ENCODE measurements at regions not wholly inside any gene's neighbourhood (a gene's known extent, or its start where the extent isn't known, plus 50 kb on each side); places are given as distances from the start of the nearest gene placed in this dataset.

GRCh38 chr4:130416228-130416627 lies 1320.3 kb downstream of the C4orf33 start:
- FAIRE-seq = no peak
- no peak overlapping the region for H2AFZ ChIP-seq (ENCODE audit: control insufficient read depth, low read length)
- H4K20me1 ChIP-seq (ENCODE audit: control insufficient read depth, extremely low read depth, insufficient read depth, low read length) = no peaks in the 10 kb centered on the region
- TF ChIP-seq EZH2 (IDR thresholded peaks at IDR 0.05; ENCODE audit: low read length) (no peak), CTCF (optimal IDR thresholded peaks at IDR 0.05 in 1 of 3, IDR thresholded peaks at IDR 0.05 in 1 of 3, conservative IDR thresholded peaks at IDR 0.05 in 1 of 3; ENCODE audit: extremely low read depth in 1 of 3, insufficient read depth in 2 of 3, low read length in 3 of 3) (no peak)
- H3K4me1 ChIP-seq (ENCODE audit: control insufficient read depth, extremely low read depth, insufficient read depth, low read length) = no peaks in the 10 kb centered on the region
- no peaks in the 10 kb centered on the region for H3K79me2 ChIP-seq (ENCODE audit: control insufficient read depth, insufficient read depth, low read length)
- no peaks in the 10 kb centered on the region for H3K27me3 ChIP-seq (ENCODE audit: control insufficient read depth, extremely low read depth, insufficient read depth, low read length)
- no peaks in the 10 kb centered on the region for H3K9me1 ChIP-seq (ENCODE audit: control insufficient read depth, extremely low read depth, insufficient read depth, low read length)
- DNase-seq (ENCODE audit: low read depth, low spot score) = no peak
- no peaks in the 10 kb centered on the region for H3K9me3 ChIP-seq (ENCODE audit: control insufficient read depth, low read depth, low read length)
- dilution Hi-C loops (cut with MboI; ENCODE audit: extremely low pct_ligation_motif_present, low sequenced_read_pairs) = no loop called here
- no peak overlapping the region for H3K27ac ChIP-seq (ENCODE audit: control insufficient read depth, insufficient read depth, low read length)
- no peak overlapping the region for H3K4me3 ChIP-seq (ENCODE audit: control insufficient read depth in 2 of 3, extremely low read depth in 1 of 3, insufficient read depth in 2 of 3, low read depth in 1 of 3, low read length in 3 of 3)
- H3K9ac ChIP-seq (ENCODE audit: control insufficient read depth, extremely low read depth, insufficient read depth, low read length) = no peak overlapping the region
- no peak overlapping the region for H3K4me2 ChIP-seq (ENCODE audit: control insufficient read depth, extremely low read depth, insufficient read depth, low read depth, low read length)
- no peaks in the 10 kb centered on the region for H3K36me3 ChIP-seq (ENCODE audit: control insufficient read depth in 2 of 2, extremely low read depth in 1 of 2, insufficient read depth in 2 of 2, low read length in 2 of 2)

- no peaks in the 10 kb centered on the region for H3K27me3 ChIP-seq (ENCODE audit: control insufficient read depth, extremely low read depth, insufficient read depth, low read length)
- no peak overlapping the region for H3K9ac ChIP-seq (ENCODE audit: control insufficient read depth, extremely low read depth, insufficient read depth, low read length)
- FAIRE-seq (no peak), DNase-seq (ENCODE audit: low read depth, low spot score) (no peak)
- no peaks in the 10 kb centered on the region for H3K9me3 ChIP-seq (ENCODE audit: control insufficient read depth, low read depth, low read length)
- no peaks in the 10 kb centered on the region for H4K20me1 ChIP-seq (ENCODE audit: control insufficient read depth, extremely low read depth, insufficient read depth, low read length)
- no peaks in the 10 kb centered on the region for H3K4me1 ChIP-seq (ENCODE audit: control insufficient read depth, extremely low read depth, insufficient read depth, low read length)
- TF ChIP-seq EZH2 (IDR thresholded peaks at IDR 0.05; ENCODE audit: low read length) = no peak
- no peaks in the 10 kb centered on the region for H3K36me3 ChIP-seq (ENCODE audit: control insufficient read depth in 2 of 2, extremely low read depth in 1 of 2, insufficient read depth in 2 of 2, low read length in 2 of 2)
- no peak overlapping the region for H3K4me2 ChIP-seq (ENCODE audit: control insufficient read depth, extremely low read depth, insufficient read depth, low read depth, low read length)
- dilution Hi-C loops (cut with MboI; ENCODE audit: extremely low pct_ligation_motif_present, low sequenced_read_pairs) = no loop called here
- H3K27ac ChIP-seq (ENCODE audit: control insufficient read depth, insufficient read depth, low read length) = no peak overlapping the region
- H3K4me3 ChIP-seq (ENCODE audit: control insufficient read depth in 2 of 3, extremely low read depth in 1 of 3, insufficient read depth in 2 of 3, low read depth in 1 of 3, low read length in 3 of 3) = no peak overlapping the region
- no peak overlapping the region for H2AFZ ChIP-seq (ENCODE audit: control insufficient read depth, low read length)
- no peaks in the 10 kb centered on the region for H3K9me1 ChIP-seq (ENCODE audit: control insufficient read depth, extremely low read depth, insufficient read depth, low read length)
- H3K79me2 ChIP-seq (ENCODE audit: control insufficient read depth, insufficient read depth, low read length) = no peaks in the 10 kb centered on the region
Observed at GRCh38 chr4:130419211-130419975, 1323.4 kb downstream of the C4orf33 start.

GRCh38 chr4:130422261-130422660 lies 1326.3 kb downstream of the C4orf33 start:
- Histone ChIP-seq H3K36me3 (ENCODE audit: control insufficient read depth in 2 of 2, extremely low read depth in 1 of 2, insufficient read depth in 2 of 2, low read length in 2 of 2) (no peaks in the 10 kb centered on the region), H3K4me3 (ENCODE audit: control insufficient read depth in 2 of 3, extremely low read depth in 1 of 3, insufficient read depth in 2 of 3, low read depth in 1 of 3, low read length in 3 of 3) (no peak overlapping the region), H3K79me2 (ENCODE audit: control insufficient read depth, insufficient read depth, low read length) (no peaks in the 10 kb centered on the region), H2AFZ (ENCODE audit: control insufficient read depth, low read length) (no peak overlapping the region), H3K9ac (ENCODE audit: control insufficient read depth, extremely low read depth, insufficient read depth, low read length) (no peak overlapping the region), H4K20me1 (ENCODE audit: control insufficient read depth, extremely low read depth, insufficient read depth, low read length) (no peaks in the 10 kb centered on the region), H3K27me3 (ENCODE audit: control insufficient read depth, extremely low read depth, insufficient read depth, low read length) (no peaks in the 10 kb centered on the region), H3K27ac (ENCODE audit: control insufficient read depth, insufficient read depth, low read length) (no peak overlapping the region), H3K9me3 (ENCODE audit: control insufficient read depth, low read depth, low read length) (no peaks in the 10 kb centered on the region), H3K9me1 (ENCODE audit: control insufficient read depth, extremely low read depth, insufficient read depth, low read length) (no peaks in the 10 kb centered on the region), H3K4me2 (ENCODE audit: control insufficient read depth, extremely low read depth, insufficient read depth, low read depth, low read length) (no peak overlapping the region), H3K4me1 (ENCODE audit: control insufficient read depth, extremely low read depth, insufficient read depth, low read length) (no peaks in the 10 kb centered on the region)
- dilution Hi-C loops (cut with MboI; ENCODE audit: extremely low pct_ligation_motif_present, low sequenced_read_pairs) = no loop called here
- DNase-seq (ENCODE audit: low read depth, low spot score) (no peak), FAIRE-seq (no peak)
- no peak for TF ChIP-seq CTCF (optimal IDR thresholded peaks at IDR 0.05 in 1 of 3, IDR thresholded peaks at IDR 0.05 in 1 of 3, conservative IDR thresholded peaks at IDR 0.05 in 1 of 3; ENCODE audit: extremely low read depth in 1 of 3, insufficient read depth in 2 of 3, low read length in 3 of 3)
- no peak for TF ChIP-seq EZH2 (IDR thresholded peaks at IDR 0.05; ENCODE audit: low read length)
